WTC11 (cell line): ENCODE measurements at regions not wholly inside any gene's neighbourhood (a gene's known extent, or its start where the extent isn't known, plus 50 kb on each side); places are given as distances from the start of the nearest gene placed in this dataset.

Experiments used
- ATAC-seq: fragments of 200-7000 bp; cut with Tn5 transposase; 2 replicates; pipeline ENCODE4 v1.10.0; 2021; ENCODE audit warnings: mild to moderate bottlenecking, moderate library complexity
- CTCF ChIA-PET: fragments of 300-600 bp; sonication (Branson Sonifier 250); formaldehyde crosslinking; loops from one replicate; lab custom pipeline; 2021; ENCODE audit warnings: antibody characterized with exemption; lab: Charles Lee
- POLR2A ChIA-PET: fragments of 350-600 bp; sonication (Branson Sonifier 250); formaldehyde crosslinking; loops from one replicate; lab custom pipeline; 2021; ENCODE audit warnings: antibody characterized with exemption; lab: Charles Lee
- DNase-seq: peaks from one replicate; pipeline ENCODE4 v3.0.0; 2021; ENCODE audit warnings: low spot score
- H3K27ac Mint-ChIP-seq: 2 replicates; pipeline ENCODE4 v1.8.0; 2021; ENCODE audit warnings: mixed read lengths
- H3K27me3 Mint-ChIP-seq: 2 replicates; pipeline ENCODE4 v1.8.0; 2021; ENCODE audit warnings: low read depth, mild to moderate bottlenecking, moderate library complexity, mixed read lengths
- H3K36me3 Mint-ChIP-seq: 2 replicates; pipeline ENCODE4 v1.8.0; 2021; ENCODE audit warnings: mixed read lengths
- H3K4me1 Mint-ChIP-seq: 2 replicates; pipeline ENCODE4 v1.8.0; 2022; ENCODE audit warnings: mixed read lengths
- H3K4me3 Mint-ChIP-seq: 2 replicates; pipeline ENCODE4 v1.8.0; 2021; ENCODE audit warnings: mild to moderate bottlenecking, moderate library complexity, mixed read lengths
- H3K9me3 Mint-ChIP-seq: 2 replicates; pipeline ENCODE4 v1.8.0; 2021; ENCODE audit warnings: mixed read lengths
- ATF6 ChIP-seq: sonication (generic); formaldehyde crosslinking; IDR thresholded peaks from 2 replicates; pipeline ENCODE4 v1.8.1; 2023; ENCODE audit warnings: mild to moderate bottlenecking, missing genetic modification reagents
- CREB1 ChIP-seq: sonication (generic); formaldehyde crosslinking; IDR thresholded peaks from 2 replicates; pipeline ENCODE4 v1.8.0; 2023; ENCODE audit warnings: mild to moderate bottlenecking, missing genetic modification reagents
- E2F5 ChIP-seq: sonication (generic); formaldehyde crosslinking; IDR thresholded peaks from 2 replicates; pipeline ENCODE4 v1.8.1; 2022; ENCODE audit warnings: mild to moderate bottlenecking, moderate library complexity, missing genetic modification reagents
- EMX1 ChIP-seq: fragments of 250-450 bp; sonication (Bioruptor Pico); IDR thresholded peaks from 2 replicates; pipeline ENCODE4 v1.8.0; 2021; ENCODE audit warnings: mild to moderate bottlenecking
- GABPB1 ChIP-seq: sonication (generic); formaldehyde crosslinking; IDR thresholded peaks from 2 replicates; pipeline ENCODE4 v1.8.1; 2023; ENCODE audit warnings: mild to moderate bottlenecking, missing genetic modification reagents
- IRF2 ChIP-seq: sonication (generic); formaldehyde crosslinking; IDR thresholded peaks from 2 replicates; pipeline ENCODE4 v1.8.0; 2022; ENCODE audit warnings: low read depth, missing genetic modification reagents, borderline replicate concordance
- NFE2L1 ChIP-seq: sonication (generic); formaldehyde crosslinking; IDR thresholded peaks from 2 replicates; pipeline ENCODE4 v1.8.1; 2023; ENCODE audit warnings: missing genetic modification reagents
- NR1H2 ChIP-seq: sonication (generic); formaldehyde crosslinking; IDR thresholded peaks from 2 replicates; pipeline ENCODE4 v1.9.0; 2021; ENCODE audit warnings: mild to moderate bottlenecking, moderate library complexity, missing genetic modification reagents
- PRRX2 ChIP-seq: fragments of 250-450 bp; sonication (Bioruptor Pico); IDR thresholded peaks from 2 replicates; pipeline ENCODE4 v1.8.0; 2021; ENCODE audit warnings: mild to moderate bottlenecking
- STAT6 ChIP-seq: sonication (generic); formaldehyde crosslinking; conservative IDR thresholded peaks from 2 replicates; pipeline ENCODE4 v1.8.1; 2023; ENCODE audit warnings: mild to moderate bottlenecking, low read depth, missing genetic modification reagents, moderate library complexity
- TCF7 ChIP-seq: sonication (generic); formaldehyde crosslinking; IDR thresholded peaks from 2 replicates; pipeline ENCODE4 v1.8.0; 2022; ENCODE audit warnings: mild to moderate bottlenecking, low read depth, missing genetic modification reagents, moderate library complexity
- TEAD1 ChIP-seq: sonication (generic); formaldehyde crosslinking; IDR thresholded peaks from 2 replicates; pipeline ENCODE4 v1.8.0; 2022; ENCODE audit warnings: mild to moderate bottlenecking, missing genetic modification reagents
- USF2 ChIP-seq: sonication (generic); formaldehyde crosslinking; IDR thresholded peaks from 2 replicates; pipeline ENCODE4 v1.8.1; 2023; ENCODE audit warnings: mild to moderate bottlenecking, missing genetic modification reagents, moderate library complexity
- ZNF232 ChIP-seq: sonication (generic); formaldehyde crosslinking; IDR thresholded peaks from 2 replicates; pipeline ENCODE4 v1.8.0; 2022; ENCODE audit warnings: mild to moderate bottlenecking, missing genetic modification reagents
- ZNF317 ChIP-seq: sonication (generic); formaldehyde crosslinking; IDR thresholded peaks from 2 replicates; pipeline ENCODE4 v1.8.1; 2023; ENCODE audit warnings: low read depth, mild to moderate bottlenecking, moderate library complexity, missing genetic modification reagents, borderline replicate concordance
- ZNF423 ChIP-seq: fragments of 250-450 bp; sonication (Bioruptor Pico); IDR thresholded peaks from 2 replicates; pipeline ENCODE4 v2.1.2; 2022; ENCODE audit warnings: mild to moderate bottlenecking, moderate library complexity
- ZNF512 ChIP-seq: sonication (generic); formaldehyde crosslinking; IDR thresholded peaks from 2 replicates; pipeline ENCODE4 v1.8.1; 2022; ENCODE audit warnings: missing genetic modification reagents, borderline replicate concordance
- ZNF532 ChIP-seq: fragments of 250-450 bp; sonication (Bioruptor Pico); IDR thresholded peaks from 2 replicates; pipeline ENCODE4 v1.9.0; 2021; ENCODE audit warnings: mild to moderate bottlenecking, borderline replicate concordance
- ZNF671 ChIP-seq: fragments of 250-450 bp; sonication (Bioruptor Pico); IDR thresholded peaks from 2 replicates; pipeline ENCODE4 v1.8.0; 2021; ENCODE audit warnings: mild to moderate bottlenecking
- ZSCAN18 ChIP-seq: fragments of 250-450 bp; sonication (Bioruptor Pico); IDR thresholded peaks from 2 replicates; pipeline ENCODE4 v2.1.2; 2022; ENCODE audit warnings: mild to moderate bottlenecking, moderate library complexity

- TF ChIP-seq STAT6 (CRISPR knock-in tag): no peak
- TF ChIP-seq PRRX2 (CRISPR knock-in tag): no peak
- no peak for TF ChIP-seq ZNF317 (CRISPR knock-in tag)
- TF ChIP-seq ZNF423: no peak
- TF ChIP-seq NR1H2 (CRISPR knock-in tag): no peak
- TF ChIP-seq ZNF532 (CRISPR knock-in tag): no peak
- TF ChIP-seq ZNF232 (CRISPR knock-in tag): no peak
- TF ChIP-seq USF2 (CRISPR knock-in tag): no peak
- TF ChIP-seq E2F5 (CRISPR knock-in tag): no peak
- TF ChIP-seq, all 79 proteins: peak for 0
Measured at GRCh38 chr7:85528581-85528980, 341.7 kb upstream of the SEMA3D start (continued).

GRCh38 chr7:85525676-85526075 lies 338.8 kb upstream of the SEMA3D start:
- H3K4me1 Mint-ChIP-seq: no peaks in the 10 kb centered on the region
- H3K27me3 Mint-ChIP-seq: no peaks in the 10 kb centered on the region
- TF ChIP-seq ZNF317 (CRISPR knock-in tag): no peak
- no peak for TF ChIP-seq IRF2
- no peak for TF ChIP-seq ZSCAN18
- TF ChIP-seq TCF7 (CRISPR knock-in tag): no peak
- no peak for TF ChIP-seq ZNF512
- TF ChIP-seq GABPB1: no peak
- no peak for TF ChIP-seq EMX1
- no peak for TF ChIP-seq CREB1 (CRISPR knock-in tag)
- no peak for TF ChIP-seq ATF6
- TF ChIP-seq TEAD1 (CRISPR knock-in tag): no peak
- no peak for TF ChIP-seq ZNF671
- TF ChIP-seq NFE2L1 (CRISPR knock-in tag): no peak
- H3K9me3 Mint-ChIP-seq: no peaks in the 10 kb centered on the region
- DNase-seq (no peak), ATAC-seq (no peak)
- ChIA-PET CTCF (no interaction called here), POLR2A (no interaction called here)
- H3K27ac Mint-ChIP-seq: no peak overlapping the region
- H3K36me3 Mint-ChIP-seq: no peaks in the 10 kb centered on the region
- no peak overlapping the region for H3K4me3 Mint-ChIP-seq
